ENCODE measurements at regions not wholly inside any gene's neighbourhood (a gene's known extent, or its start where the extent isn't known, plus 50 kb on each side); places are given as distances from the start of the nearest gene placed in this dataset.

- Histone ChIP-seq H3K9ac (ENCODE audit: low read depth, low read length) (no peak overlapping the region), H4K20me1 (ENCODE audit: insufficient read depth, low read length) (no peaks in the 10 kb centered on the region), H3K27ac (ENCODE audit: low read length) (no peak overlapping the region), H3K9me3 (ENCODE audit: insufficient read depth, low read length, severe bottlenecking) (no peaks in the 10 kb centered on the region), H3K36me3 (ENCODE audit: insufficient read depth, low read length) (no peaks in the 10 kb centered on the region), H3K27me3 (ENCODE audit: insufficient read depth, low read length, poor library complexity) (peaks cover 28% of the 10 kb centered on the region), H3K79me2 (ENCODE audit: insufficient read depth, low read length) (no peaks in the 10 kb centered on the region), H3K4me1 (ENCODE audit: insufficient read depth, low read length) (no peaks in the 10 kb centered on the region), H2AFZ (ENCODE audit: low read depth, low read length) (no peak overlapping the region), H3K4me2 (ENCODE audit: insufficient read depth, low read length) (no peak overlapping the region), H3K4me3 (ENCODE audit: low read depth in 1 of 2, low read length in 2 of 2) (no peak overlapping the region)
- no peak for DNase-seq
- ATAC-seq (ENCODE audit: insufficient read depth, low read depth): no peak
- no peak for TF ChIP-seq EZH2 (IDR thresholded peaks at IDR 0.05; ENCODE audit: borderline replicate concordance, low read depth, low read length, severe bottlenecking)
- TF ChIP-seq, protein P1, sequence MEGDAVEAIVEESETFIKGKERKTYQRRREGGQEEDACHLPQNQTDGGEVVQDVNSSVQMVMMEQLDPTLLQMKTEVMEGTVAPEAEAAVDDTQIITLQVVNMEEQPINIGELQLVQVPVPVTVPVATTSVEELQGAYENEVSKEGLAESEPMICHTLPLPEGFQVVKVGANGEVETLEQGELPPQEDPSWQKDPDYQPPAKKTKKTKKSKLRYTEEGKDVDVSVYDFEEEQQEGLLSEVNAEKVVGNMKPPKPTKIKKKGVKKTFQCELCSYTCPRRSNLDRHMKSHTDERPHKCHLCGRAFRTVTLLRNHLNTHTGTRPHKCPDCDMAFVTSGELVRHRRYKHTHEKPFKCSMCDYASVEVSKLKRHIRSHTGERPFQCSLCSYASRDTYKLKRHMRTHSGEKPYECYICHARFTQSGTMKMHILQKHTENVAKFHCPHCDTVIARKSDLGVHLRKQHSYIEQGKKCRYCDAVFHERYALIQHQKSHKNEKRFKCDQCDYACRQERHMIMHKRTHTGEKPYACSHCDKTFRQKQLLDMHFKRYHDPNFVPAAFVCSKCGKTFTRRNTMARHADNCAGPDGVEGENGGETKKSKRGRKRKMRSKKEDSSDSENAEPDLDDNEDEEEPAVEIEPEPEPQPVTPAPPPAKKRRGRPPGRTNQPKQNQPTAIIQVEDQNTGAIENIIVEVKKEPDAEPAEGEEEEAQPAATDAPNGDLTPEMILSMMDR (IDR thresholded peaks at IDR 0.05; ENCODE audit: borderline replicate concordance, extremely low read depth, low read length, poor library complexity, severe bottlenecking): no peak
Measured at GRCh38 chr14:101332281-101332680, 229.0 kb upstream of the DIO3 start.

DNA sequence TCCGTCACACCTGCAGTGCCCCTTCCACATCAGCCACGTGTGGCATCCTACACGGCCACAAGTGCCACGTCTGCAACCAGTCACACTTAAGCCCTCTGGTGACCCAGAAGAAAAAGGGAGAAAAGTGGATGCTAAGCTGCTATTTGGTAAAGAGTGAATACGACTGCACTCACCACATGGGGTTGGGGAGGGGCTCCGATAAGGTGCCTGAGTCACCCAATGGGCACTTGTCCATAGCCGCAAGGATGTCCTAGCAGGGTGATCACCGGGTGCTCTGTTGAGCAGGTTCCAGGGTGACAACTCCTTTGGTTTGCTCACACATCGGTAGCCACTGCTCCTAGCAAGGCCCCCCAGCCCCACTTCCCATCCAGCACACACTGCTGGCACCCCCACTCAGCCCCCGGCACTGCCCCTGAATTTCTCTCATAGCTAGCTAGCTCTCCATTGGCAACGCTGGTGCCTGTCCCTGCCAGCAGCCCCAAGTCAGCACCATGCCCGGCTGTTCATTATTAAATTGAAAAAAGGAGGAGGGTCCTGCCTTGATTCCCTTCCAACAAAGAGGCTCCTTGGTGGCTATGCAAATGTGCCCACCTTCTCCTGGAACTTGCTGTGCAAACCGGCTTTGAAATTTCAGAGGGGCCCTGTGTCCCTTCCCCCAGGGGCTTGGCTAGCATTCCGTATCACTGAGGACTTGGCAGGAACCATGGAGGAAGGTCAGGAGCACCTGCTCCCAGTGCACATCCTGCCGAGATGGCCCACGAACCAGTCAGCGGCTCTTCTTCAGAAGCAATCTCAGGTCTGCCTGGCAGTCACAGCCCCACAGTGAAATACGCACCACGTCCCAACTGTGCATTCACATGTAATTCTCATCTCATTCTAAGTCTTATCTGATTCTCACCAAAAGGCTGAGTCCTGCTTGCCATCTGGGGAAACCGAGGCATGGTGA is 227.7 kb upstream of the DIO3 start:
- DNase-seq: no peak
- Histone ChIP-seq H3K27ac (ENCODE audit: low read length) (no peak overlapping the region), H3K79me2 (ENCODE audit: insufficient read depth, low read length) (no peaks in the 10 kb centered on the region), H3K4me3 (ENCODE audit: low read depth in 1 of 2, low read length in 2 of 2) (no peak overlapping the region), H3K4me2 (ENCODE audit: insufficient read depth, low read length) (no peak overlapping the region), H3K9ac (ENCODE audit: low read depth, low read length) (no peak overlapping the region), H3K36me3 (ENCODE audit: insufficient read depth, low read length) (no peaks in the 10 kb centered on the region), H4K20me1 (ENCODE audit: insufficient read depth, low read length) (no peaks in the 10 kb centered on the region), H2AFZ (ENCODE audit: low read depth, low read length) (no peak overlapping the region), H3K27me3 (ENCODE audit: insufficient read depth, low read length, poor library complexity) (peaks cover 31% of the 10 kb centered on the region), H3K4me1 (ENCODE audit: insufficient read depth, low read length) (no peaks in the 10 kb centered on the region), H3K9me3 (ENCODE audit: insufficient read depth, low read length, severe bottlenecking) (no peaks in the 10 kb centered on the region)
- ATAC-seq (ENCODE audit: insufficient read depth, low read depth): no peak
- TF ChIP-seq EZH2 (IDR thresholded peaks at IDR 0.05; ENCODE audit: borderline replicate concordance, low read depth, low read length, severe bottlenecking): no peak
- TF ChIP-seq, protein P1 (IDR thresholded peaks at IDR 0.05; ENCODE audit: borderline replicate concordance, extremely low read depth, low read length, poor library complexity, severe bottlenecking): no peak

GRCh38 chr14:101334656-101335055 is 226.6 kb upstream of the DIO3 start:
- Histone ChIP-seq H3K27me3 (ENCODE audit: insufficient read depth, low read length, poor library complexity) (peaks cover 34% of the 10 kb centered on the region), H3K79me2 (ENCODE audit: insufficient read depth, low read length) (no peaks in the 10 kb centered on the region), H3K4me2 (ENCODE audit: insufficient read depth, low read length) (no peak overlapping the region), H3K27ac (ENCODE audit: low read length) (no peak overlapping the region), H3K9ac (ENCODE audit: low read depth, low read length) (no peak overlapping the region), H3K9me3 (ENCODE audit: insufficient read depth, low read length, severe bottlenecking) (no peaks in the 10 kb centered on the region), H2AFZ (ENCODE audit: low read depth, low read length) (no peak overlapping the region), H3K4me1 (ENCODE audit: insufficient read depth, low read length) (no peaks in the 10 kb centered on the region), H3K36me3 (ENCODE audit: insufficient read depth, low read length) (no peaks in the 10 kb centered on the region), H4K20me1 (ENCODE audit: insufficient read depth, low read length) (no peaks in the 10 kb centered on the region), H3K4me3 (ENCODE audit: low read depth in 1 of 2, low read length in 2 of 2) (no peak overlapping the region)
- TF ChIP-seq, protein P1 (IDR thresholded peaks at IDR 0.05; ENCODE audit: borderline replicate concordance, extremely low read depth, low read length, poor library complexity, severe bottlenecking): no peak
- TF ChIP-seq EZH2 (IDR thresholded peaks at IDR 0.05; ENCODE audit: borderline replicate concordance, low read depth, low read length, severe bottlenecking): no peak
- DNase-seq (no peak), ATAC-seq (ENCODE audit: insufficient read depth, low read depth) (no peak)
